ENCODE measurements at regions not wholly inside any gene's neighbourhood (a gene's known extent, or its start where the extent isn't known, plus 50 kb on each side); places are given as distances from the start of the nearest gene placed in this dataset.

DNA sequence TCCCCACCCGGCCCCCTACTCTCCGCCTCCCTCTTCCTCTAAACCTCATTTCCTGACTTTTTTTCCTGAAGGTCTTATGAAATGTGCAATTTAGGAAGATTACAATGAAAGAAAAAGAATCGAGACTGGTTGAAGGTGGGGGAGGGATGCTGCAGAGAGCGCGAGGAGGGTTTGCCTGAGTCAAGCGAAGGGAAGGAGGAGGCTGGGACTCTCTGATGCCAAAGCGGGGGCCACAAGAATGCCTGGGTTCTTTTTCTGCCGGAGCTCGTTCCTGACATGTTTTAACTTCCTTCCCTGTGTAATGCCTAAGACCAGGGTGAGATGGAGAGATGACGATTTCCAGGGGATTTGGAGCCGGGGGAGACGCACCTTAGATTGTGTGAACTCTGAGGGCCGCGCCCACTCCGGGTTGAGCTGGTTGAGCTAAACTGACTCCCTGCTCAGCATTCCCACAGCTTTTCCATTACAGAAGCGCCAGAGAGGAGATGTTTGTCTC, 270.5 kb upstream of the SORL1-AS1 start:
- DNase-seq: peak; percentile 42 to 90 (median 72)
- intact Hi-C loops (cut with DNase I): loop anchor here (5.0 to 10.0 kb wide), 2 partner anchors 66 to 492 kb away; no protein-coding TSS in a partner anchor

DNA sequence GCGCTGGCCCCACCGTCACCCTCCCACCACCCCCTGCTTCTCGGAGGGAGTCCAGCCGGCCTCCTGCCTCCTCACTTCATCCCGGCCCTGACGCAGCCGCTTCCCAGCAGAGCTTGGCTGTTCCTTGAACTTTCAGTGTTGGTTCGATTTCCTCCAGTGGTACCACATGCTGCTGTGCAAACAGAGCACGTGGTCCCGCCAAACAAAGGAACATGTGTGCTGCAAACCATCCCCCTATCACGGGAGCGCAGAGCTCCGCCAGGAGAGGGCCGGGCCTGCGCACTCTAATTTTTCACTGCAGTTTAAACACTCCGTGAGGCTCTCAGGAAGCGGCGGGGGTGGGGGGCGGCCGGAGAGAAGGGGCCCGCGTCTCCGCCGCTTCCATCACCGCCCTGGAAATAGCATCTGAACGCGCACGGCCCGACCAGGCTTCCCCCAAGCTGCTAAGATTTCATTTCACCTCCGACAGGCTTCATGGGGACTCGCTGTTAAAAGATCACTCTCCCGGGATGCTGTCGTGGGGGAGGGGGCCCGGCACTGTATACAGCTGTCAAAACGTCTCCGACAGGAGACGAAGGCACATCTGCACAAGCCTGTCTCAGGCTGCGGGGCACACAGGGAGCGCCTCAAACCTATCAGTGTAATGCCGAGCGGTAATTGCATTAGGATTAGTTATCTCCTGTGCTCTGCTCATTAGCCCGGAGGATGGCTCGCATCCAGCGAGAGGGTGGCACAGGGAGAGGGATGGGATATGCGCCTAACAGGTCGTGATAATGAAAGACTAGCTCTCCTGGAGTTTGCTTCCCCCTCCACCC, 269.9 kb upstream of the SORL1-AS1 start:
- intact Hi-C loops (cut with DNase I): loop anchor here (5.0 to 10.0 kb wide), 2 partner anchors 65 to 492 kb away; no protein-coding TSS in a partner anchor
- DNase-seq: peak; percentile 88 to 98 (median 94)

DNA sequence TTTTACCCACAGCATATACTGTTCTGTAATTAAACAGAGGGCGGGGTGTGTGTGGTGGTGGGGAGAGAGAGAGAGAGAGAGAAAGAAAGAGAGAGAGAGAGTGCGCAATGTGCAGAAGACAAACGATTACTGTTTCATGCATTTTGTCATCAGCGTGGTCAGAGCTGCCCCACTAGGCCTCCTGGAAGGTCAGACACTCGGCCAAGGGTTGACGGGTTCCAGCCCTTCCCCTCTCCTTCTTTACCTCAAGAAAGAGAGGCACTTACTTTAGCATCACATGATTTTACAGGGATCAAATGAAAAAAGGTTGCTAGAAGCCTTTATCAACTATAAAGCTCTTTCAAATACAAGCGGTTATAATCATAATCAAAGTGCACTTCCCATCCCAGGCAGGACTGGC, 269.2 kb upstream of the SORL1-AS1 start:
- intact Hi-C loops (cut with DNase I): loop anchor here (5.0 to 10.0 kb wide), 2 partner anchors 65 to 493 kb away; no protein-coding TSS in a partner anchor
- peak; percentile 19 to 87 (median 63) for DNase-seq

DNA sequence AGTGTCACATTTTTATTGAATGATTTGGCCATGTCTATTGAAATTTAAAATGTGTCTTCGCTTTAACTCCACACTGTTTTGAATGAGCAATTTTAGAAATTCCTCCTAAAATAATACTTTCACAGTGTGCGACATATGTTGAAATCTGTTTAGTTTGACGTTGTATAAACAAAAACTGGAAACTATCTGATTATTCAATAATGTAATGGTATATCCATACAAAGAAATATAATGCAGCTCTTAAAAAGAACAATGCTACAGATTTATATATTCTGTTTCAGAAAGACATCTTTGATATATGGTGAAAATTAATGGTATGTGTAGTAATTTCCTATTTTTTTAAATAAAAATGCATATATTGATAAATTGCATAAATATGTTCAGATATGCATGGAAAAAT, 268.7 kb upstream of the SORL1-AS1 start:
- DNase-seq: no peak
- intact Hi-C loops (cut with DNase I): loop anchor here (5.0 to 10.0 kb wide), 2 partner anchors 64 to 493 kb away; no protein-coding TSS in a partner anchor

DNA sequence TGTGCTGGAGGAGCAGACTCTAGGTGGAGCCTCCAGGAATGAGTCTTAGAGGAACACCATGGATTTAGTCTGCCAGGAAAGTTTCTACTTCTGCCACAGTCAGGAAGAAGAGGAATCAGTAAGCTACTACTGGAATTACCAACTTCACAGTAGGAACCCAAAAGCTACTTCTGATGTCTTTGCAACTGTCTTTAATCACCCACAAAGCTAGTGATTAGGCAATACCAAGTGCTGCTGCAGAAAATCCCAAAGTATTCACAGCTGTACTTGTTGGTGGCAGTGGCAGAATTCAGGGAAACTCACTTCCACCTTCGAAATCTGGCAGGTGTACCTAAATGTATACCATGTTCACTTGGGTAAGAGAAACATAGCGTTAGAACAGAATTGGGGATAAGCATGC, 264.5 kb upstream of the SORL1-AS1 start:
- DNase-seq: no peak

DNA sequence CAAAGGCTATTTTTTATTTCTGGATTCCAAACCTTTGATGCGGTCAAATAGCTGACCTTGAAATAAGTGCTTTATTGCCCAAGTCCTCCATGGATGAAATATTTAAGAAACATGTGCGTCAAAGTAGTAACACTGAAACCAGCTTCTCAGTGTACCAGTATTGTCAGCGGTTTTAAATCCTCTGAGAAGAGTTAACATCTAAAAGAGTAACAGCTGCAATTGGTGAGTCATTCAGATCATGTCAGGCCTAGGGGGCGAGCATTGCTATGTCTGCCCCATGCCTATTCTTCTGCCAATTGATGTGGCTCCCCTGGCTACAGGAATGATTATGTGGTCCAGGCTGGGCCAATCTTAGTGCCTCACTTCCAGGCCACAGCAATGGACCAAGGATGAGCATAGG, 263.3 kb upstream of the SORL1-AS1 start:
- DNase-seq: no peak
- intact Hi-C loops (cut with DNase I): no loop called here

More for the DNA sequence above, 264.5 kb upstream of the SORL1-AS1 start:
- intact Hi-C loops (cut with DNase I): no loop called here

DNA sequence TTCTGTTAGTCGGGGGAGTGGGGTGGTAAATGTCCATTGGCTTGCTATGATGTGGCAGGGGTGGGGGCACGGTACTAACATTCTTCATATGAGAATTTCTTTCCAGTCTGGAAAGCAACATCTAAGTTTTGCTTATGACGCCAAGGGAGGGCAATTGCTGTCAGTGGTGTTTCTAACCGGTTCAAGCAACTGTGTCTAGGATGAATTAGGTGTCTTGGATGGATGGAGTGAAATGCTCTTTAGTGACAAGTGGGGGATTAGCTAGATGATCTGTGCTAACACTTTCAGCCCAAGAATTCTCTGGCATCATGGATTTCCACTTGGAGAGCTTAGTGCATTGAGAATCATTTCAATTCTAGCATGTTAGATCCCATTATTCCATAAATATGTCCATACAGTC, 262.6 kb upstream of the SORL1-AS1 start:
- intact Hi-C loops (cut with DNase I): no loop called here
- no peak for DNase-seq

DNA sequence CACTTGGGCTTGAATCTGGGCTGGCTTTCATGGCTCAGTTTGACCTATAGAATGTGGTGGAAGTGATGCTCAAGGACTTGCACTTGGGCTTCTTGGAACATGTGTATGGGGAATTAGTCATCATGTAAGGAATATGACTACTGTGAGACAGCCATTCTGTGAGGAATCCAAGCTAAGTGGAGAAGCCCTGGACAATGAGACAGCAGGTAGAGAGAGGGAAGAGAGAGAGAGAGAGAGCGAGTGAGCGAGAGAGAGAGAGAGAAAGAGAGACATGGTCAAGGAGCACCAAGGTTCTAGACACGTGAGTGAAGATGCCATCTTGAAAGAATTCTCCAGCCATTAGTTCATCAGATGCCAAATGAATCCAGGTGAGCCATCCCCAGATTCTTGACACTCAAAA, 261.6 kb upstream of the SORL1-AS1 start:
- no peak for DNase-seq
- intact Hi-C loops (cut with DNase I): no loop called here

DNA sequence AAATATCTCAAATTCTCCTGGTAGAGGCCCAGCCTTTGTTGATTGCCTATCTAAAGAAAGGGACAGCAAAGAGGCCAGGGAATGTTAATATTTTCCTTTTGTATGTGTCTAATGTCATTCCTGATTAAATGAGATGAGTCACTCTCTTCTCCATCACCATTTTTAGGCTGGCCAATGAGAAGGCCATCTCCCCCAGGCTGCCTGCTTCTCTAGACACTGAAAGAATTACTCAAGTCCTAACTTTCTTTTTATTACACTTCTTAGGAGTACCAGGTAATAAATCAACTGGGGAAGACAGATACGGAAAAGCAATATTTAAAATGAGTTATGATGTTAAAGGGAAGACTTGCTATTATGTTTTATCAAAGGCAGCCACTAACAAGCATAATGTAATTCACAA, 259.2 kb upstream of the SORL1-AS1 start:
- intact Hi-C loops (cut with DNase I): no loop called here
- DNase-seq: no peak

DNA sequence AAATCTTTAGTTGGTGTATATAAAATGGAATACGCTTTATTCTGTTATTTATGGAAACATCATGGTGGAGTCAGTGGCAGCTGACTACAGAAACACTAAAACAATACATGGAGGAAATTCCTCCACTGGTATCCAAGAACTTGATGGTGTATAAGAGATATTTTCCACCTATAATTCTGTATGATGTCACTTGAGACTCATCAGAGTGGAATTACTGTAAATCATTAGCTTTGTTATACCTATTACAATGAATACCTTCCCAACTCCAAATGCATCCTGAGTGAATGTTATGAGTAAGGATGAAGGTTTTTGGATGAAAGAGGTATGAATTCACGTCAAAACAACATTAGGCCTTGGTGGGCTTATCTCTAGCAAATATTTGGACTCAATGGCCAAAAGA, 258.5 kb upstream of the SORL1-AS1 start:
- intact Hi-C loops (cut with DNase I): no loop called here
- no peak for DNase-seq

DNA sequence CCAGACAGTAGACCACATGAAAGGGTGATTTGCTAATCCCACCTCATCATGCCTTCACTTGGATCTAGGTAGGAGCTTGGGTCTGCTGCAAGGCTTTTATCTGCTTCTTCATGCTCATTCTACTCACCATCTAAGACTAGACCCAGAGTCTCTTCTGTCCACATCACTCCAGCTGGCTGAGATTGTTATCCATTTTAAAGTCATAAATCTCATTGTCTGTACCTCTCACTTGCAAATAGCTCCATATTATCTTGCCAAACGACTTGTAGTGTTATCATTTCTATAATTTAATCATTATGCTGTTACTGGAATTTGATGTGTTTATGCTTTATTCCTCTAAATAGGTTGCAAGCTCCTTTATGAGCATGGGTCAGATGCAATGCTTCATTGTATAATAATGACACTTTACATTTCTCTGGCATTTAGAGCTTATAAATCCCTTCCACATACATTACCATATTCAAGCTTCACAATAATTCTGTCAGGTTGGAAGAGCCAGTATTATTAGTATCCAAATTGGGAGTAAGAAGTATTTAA, 254.2 kb upstream of the SORL1-AS1 start:
- DNase-seq: no peak
- intact Hi-C loops (cut with DNase I): no loop called here

DNA sequence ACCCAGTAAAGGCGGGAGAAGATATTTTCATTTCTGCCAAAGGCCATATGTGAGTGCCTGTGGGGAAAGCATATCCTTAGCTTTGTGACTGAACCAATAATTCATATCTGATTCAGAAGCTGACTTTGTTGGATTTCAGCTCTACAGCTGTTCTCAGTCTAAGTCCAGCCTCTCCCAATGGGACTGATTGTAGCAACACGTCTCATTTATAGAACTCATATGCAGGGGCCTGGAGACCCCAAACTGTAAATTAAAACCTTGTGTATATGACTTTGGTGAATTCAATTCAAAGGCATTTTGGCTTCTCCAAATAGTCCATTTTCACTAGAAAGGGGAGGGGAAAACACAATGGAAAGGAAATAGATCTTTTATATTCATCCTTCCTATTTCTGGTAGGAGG, 250.4 kb upstream of the SORL1-AS1 start:
- DNase-seq: no peak
- intact Hi-C loops (cut with DNase I): no loop called here

DNA sequence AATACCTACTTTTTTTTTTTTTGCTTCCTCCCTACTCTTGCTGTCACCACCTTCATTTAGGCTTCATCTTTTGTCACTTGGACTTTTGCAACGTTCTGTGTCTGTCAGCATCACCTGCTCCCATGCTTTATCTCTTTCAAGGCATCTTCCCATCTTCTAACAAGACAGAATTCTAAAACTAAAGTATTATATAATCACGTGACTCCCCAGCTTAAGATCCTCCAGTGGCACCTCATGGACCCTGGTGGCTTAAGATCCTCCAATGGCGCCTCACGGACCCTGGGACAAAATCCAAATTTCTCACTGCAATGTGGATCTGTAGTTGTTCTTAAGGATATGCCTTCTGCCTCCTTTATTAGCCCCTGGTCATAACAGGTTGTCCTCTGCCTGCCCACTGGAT, 248.2 kb upstream of the SORL1-AS1 start:
- intact Hi-C loops (cut with DNase I): no loop called here
- no peak for DNase-seq

DNA sequence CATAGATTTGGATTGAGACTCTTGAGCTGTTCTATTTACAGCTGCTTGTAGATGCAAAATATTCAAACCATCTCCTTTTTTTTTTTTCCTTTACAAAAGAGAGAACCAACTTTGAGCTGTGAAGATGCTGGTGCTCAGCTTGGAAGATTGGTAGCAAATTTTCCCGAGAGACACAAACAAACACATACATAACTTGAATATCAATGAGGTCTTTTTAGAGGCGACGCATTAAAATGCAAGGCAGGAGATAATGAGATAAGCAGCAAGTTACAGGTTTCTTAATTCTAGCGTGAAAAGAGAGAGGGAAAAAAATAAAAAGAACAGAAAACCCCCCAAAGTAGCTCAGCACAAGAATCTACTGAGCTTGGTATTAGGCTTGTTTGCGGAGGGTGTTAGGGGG, 247.0 kb upstream of the SORL1-AS1 start:
- intact Hi-C loops (cut with DNase I): no loop called here
- DNase-seq: peak in 1 of 42 donors; percentile 12

DNA sequence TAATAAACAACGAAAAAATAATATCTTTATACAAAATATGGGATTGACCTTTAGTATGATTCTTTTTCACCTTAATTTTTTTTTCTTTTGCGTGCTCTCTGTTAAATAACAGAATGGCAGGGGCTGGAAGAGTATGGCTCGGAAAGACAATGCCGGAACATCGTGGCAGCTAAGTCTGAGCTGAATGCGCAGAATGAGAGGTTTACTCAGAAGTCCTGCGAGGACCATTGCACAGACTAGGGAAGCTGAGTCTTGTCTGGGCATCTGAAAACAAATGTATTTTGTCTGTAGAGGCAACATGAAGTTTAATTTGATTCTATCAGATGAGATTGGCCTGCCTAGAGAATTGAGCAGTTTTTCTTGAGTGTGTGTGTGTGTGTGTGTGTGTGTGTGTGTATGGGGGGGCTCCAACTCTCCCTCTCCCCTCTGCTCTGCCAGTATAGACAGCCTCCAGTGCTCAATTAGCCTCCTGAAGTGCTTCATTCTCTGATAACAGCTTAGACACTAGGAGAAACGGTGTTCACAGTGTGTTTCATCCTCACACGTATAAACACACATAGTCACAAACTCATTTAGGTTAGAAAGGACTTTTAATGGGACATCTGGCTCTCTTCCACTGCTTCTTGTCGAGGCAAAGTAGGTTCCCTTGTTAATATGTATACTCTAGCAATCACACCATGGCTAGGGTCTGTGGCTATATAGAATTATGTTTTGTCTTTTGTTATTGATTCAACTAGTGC, 244.3 kb upstream of the SORL1-AS1 start:
- intact Hi-C loops (cut with DNase I): no loop called here
- peak in 4 of 42 donors; percentile 27 to 59 (median 38) for DNase-seq

DNA sequence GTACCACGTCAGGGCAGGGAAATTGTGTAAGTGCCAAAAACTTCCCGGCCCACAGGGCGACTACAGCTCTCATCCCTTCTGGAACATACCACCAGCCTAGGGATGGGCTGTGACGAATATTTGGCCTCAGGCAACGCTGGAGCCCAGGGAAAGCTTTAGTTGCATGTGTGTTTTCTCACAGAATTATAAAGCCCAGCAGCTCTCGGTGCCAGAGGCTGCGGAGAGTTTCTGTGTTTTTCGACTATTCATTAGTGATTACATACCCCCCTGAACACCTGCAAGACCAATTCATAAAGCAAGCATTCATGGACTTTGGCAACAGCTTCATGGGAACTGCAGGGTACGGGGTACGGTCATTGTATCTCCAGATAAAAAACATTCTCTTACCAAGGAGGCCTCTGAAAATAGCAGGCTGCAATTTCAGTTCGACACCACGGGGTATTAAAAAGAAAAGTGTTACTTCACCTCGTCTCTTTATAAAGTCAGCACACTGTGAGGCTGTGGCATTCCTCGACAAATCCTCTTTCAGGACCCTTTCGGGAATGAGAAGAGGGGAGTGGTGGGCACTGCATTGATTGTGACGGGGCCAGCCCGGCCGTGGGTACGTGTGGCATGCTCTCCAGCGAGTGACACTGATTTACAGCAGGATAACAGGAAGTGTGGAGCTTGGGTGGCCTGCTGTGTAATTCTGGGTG, 243.6 kb upstream of the SORL1-AS1 start:
- peak; percentile 35 to 87 (median 66) for DNase-seq
- intact Hi-C loops (cut with DNase I): no loop called here

DNA sequence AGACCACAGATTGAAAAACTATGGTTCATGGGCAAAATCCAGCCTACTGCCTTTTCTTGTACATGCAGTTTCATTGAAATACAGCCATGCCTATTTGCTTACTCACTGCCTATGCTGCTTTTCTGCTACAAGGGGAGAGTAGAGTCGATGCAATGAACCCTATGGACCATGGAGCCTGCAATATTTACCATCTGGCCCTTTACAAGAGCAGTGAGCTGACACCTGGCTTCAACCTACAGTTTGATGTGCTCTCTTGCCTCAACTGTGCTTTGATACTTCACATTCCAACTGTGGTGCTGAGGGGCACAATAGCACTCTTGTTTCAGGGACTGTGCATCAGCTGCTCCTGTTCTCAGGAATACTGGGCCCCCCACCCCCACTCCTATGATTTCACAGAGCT, 239.5 kb upstream of the SORL1-AS1 start:
- peak in 2 of 42 donors; percentile 4 to 36 for DNase-seq
- intact Hi-C loops (cut with DNase I): no loop called here

DNA sequence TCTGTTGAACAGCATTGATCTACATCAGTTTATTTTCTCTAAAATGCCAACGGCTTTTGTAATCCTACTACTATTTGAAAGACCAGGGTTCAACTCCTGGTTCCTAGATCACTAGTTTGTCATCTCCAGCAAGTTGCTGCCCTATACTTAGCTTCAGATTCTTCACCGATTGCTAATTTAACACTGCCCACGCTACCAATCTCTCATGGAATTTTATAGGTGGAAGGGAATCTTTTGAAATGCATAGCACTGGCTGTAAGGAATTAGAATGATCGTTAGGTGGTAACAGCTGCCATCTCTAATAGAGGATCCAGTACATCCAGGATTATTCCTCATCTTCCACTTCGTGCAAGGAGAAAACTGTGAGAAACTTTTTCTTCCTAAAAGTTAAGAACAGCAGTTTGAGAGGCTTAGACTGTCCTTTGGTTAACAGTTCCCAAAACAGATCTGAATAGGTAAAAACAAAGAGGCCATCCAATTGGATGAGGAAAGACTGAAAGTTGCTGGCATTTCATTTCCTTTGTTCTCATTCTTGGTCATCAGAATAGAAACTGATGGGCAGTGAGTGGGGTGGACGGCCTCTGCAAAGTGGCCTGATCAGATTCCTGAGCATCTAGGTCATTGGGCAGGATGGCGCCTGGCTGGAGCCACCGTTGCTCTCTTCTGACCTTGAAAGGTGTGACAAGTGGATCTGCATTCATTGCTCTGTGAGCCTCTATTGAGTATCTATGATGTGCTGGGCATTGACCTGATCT, 236.3 kb upstream of the SORL1-AS1 start:
- intact Hi-C loops (cut with DNase I): no loop called here

More for the DNA sequence above, 236.3 kb upstream of the SORL1-AS1 start:
- no peak for DNase-seq
